ENCODE measurements at regions not wholly inside any gene's neighbourhood (a gene's known extent, or its start where the extent isn't known, plus 50 kb on each side); places are given as distances from the start of the nearest gene placed in this dataset.

- Histone ChIP-seq H3K4me3 (ENCODE audit: control insufficient read depth in 2 of 3, extremely low read depth in 1 of 3, insufficient read depth in 2 of 3, low read depth in 1 of 3, low read length in 3 of 3) (no peak overlapping the region), H3K4me2 (ENCODE audit: control insufficient read depth, extremely low read depth, insufficient read depth, low read depth, low read length) (no peak overlapping the region), H3K79me2 (ENCODE audit: control insufficient read depth, insufficient read depth, low read length) (no peaks in the 10 kb centered on the region), H3K9me1 (ENCODE audit: control insufficient read depth, extremely low read depth, insufficient read depth, low read length) (no peaks in the 10 kb centered on the region), H3K9ac (ENCODE audit: control insufficient read depth, extremely low read depth, insufficient read depth, low read length) (no peak overlapping the region), H4K20me1 (ENCODE audit: control insufficient read depth, extremely low read depth, insufficient read depth, low read length) (no peaks in the 10 kb centered on the region), H3K27ac (ENCODE audit: control insufficient read depth, insufficient read depth, low read length) (no peak overlapping the region), H3K36me3 (ENCODE audit: control insufficient read depth in 2 of 2, extremely low read depth in 1 of 2, insufficient read depth in 2 of 2, low read length in 2 of 2) (no peaks in the 10 kb centered on the region), H3K9me3 (ENCODE audit: control insufficient read depth, low read depth, low read length) (no peaks in the 10 kb centered on the region), H2AFZ (ENCODE audit: control insufficient read depth, low read length) (no peak overlapping the region), H3K4me1 (ENCODE audit: control insufficient read depth, extremely low read depth, insufficient read depth, low read length) (no peaks in the 10 kb centered on the region), H3K27me3 (ENCODE audit: control insufficient read depth, extremely low read depth, insufficient read depth, low read length) (no peaks in the 10 kb centered on the region)
- TF ChIP-seq EZH2 (IDR thresholded peaks at IDR 0.05; ENCODE audit: low read length), result no peak
- TF ChIP-seq, protein P1, sequence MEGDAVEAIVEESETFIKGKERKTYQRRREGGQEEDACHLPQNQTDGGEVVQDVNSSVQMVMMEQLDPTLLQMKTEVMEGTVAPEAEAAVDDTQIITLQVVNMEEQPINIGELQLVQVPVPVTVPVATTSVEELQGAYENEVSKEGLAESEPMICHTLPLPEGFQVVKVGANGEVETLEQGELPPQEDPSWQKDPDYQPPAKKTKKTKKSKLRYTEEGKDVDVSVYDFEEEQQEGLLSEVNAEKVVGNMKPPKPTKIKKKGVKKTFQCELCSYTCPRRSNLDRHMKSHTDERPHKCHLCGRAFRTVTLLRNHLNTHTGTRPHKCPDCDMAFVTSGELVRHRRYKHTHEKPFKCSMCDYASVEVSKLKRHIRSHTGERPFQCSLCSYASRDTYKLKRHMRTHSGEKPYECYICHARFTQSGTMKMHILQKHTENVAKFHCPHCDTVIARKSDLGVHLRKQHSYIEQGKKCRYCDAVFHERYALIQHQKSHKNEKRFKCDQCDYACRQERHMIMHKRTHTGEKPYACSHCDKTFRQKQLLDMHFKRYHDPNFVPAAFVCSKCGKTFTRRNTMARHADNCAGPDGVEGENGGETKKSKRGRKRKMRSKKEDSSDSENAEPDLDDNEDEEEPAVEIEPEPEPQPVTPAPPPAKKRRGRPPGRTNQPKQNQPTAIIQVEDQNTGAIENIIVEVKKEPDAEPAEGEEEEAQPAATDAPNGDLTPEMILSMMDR (optimal IDR thresholded peaks at IDR 0.05 in 1 of 3, IDR thresholded peaks at IDR 0.05 in 1 of 3, conservative IDR thresholded peaks at IDR 0.05 in 1 of 3; ENCODE audit: extremely low read depth in 1 of 3, insufficient read depth in 2 of 3, low read length in 3 of 3), result no peak
- FAIRE-seq, result no peak
- dilution Hi-C loops (cut with MboI; ENCODE audit: extremely low pct_ligation_motif_present, low sequenced_read_pairs), result no loop called here
- DNase-seq (ENCODE audit: low read depth, low spot score), result no peak
Observed at GRCh38 chr1:118773656-118774055, 214.5 kb downstream of the TBX15 start.

DNA sequence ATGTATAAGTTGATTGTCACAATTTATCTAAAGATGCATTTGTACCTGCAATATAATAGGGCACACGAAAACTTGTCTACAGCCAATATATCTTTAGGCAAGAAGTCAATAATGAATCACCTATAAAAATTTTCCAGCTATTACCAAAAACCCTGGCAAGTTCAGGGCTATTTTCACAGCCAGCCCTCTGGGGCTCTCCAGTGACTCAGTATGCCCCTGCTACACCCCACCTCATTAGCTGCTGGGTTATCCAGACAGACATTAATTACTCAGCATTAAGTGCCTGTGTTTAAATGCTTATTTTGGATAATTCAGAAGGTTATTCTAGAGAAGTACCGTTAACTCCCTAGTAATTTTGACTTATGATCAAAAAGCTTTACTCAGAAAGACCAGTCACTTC, 220.2 kb downstream of the TBX15 start:
- no peak overlapping the region for H3K4me2 ChIP-seq (ENCODE audit: control insufficient read depth, extremely low read depth, insufficient read depth, low read depth, low read length)
- no peaks in the 10 kb centered on the region for H3K4me1 ChIP-seq (ENCODE audit: control insufficient read depth, extremely low read depth, insufficient read depth, low read length)
- H3K9me3 ChIP-seq (ENCODE audit: control insufficient read depth, low read depth, low read length), result no peaks in the 10 kb centered on the region
- H3K27me3 ChIP-seq (ENCODE audit: control insufficient read depth, extremely low read depth, insufficient read depth, low read length), result no peaks in the 10 kb centered on the region
- H3K27ac ChIP-seq (ENCODE audit: control insufficient read depth, insufficient read depth, low read length), result no peak overlapping the region
- FAIRE-seq, result no peak
- H4K20me1 ChIP-seq (ENCODE audit: control insufficient read depth, extremely low read depth, insufficient read depth, low read length), result no peaks in the 10 kb centered on the region
- dilution Hi-C loops (cut with MboI; ENCODE audit: extremely low pct_ligation_motif_present, low sequenced_read_pairs), result no loop called here
- H3K36me3 ChIP-seq (ENCODE audit: control insufficient read depth in 2 of 2, extremely low read depth in 1 of 2, insufficient read depth in 2 of 2, low read length in 2 of 2), result no peaks in the 10 kb centered on the region
- TF ChIP-seq EZH2 (IDR thresholded peaks at IDR 0.05; ENCODE audit: low read length), result no peak
- TF ChIP-seq, protein P1 (optimal IDR thresholded peaks at IDR 0.05 in 1 of 3, IDR thresholded peaks at IDR 0.05 in 1 of 3, conservative IDR thresholded peaks at IDR 0.05 in 1 of 3; ENCODE audit: extremely low read depth in 1 of 3, insufficient read depth in 2 of 3, low read length in 3 of 3), result no peak
- no peaks in the 10 kb centered on the region for H3K79me2 ChIP-seq (ENCODE audit: control insufficient read depth, insufficient read depth, low read length)
- H3K4me3 ChIP-seq (ENCODE audit: control insufficient read depth in 2 of 3, extremely low read depth in 1 of 3, insufficient read depth in 2 of 3, low read depth in 1 of 3, low read length in 3 of 3), result no peak overlapping the region
- no peak for DNase-seq (ENCODE audit: low read depth, low spot score)
- no peak overlapping the region for H3K9ac ChIP-seq (ENCODE audit: control insufficient read depth, extremely low read depth, insufficient read depth, low read length)
- no peak overlapping the region for H2AFZ ChIP-seq (ENCODE audit: control insufficient read depth, low read length)
- H3K9me1 ChIP-seq (ENCODE audit: control insufficient read depth, extremely low read depth, insufficient read depth, low read length), result no peaks in the 10 kb centered on the region
